GM12864 (cell line): ENCODE measurements at regions not wholly inside any gene's neighbourhood (a gene's known extent, or its start where the extent isn't known, plus 50 kb on each side); places are given as distances from the start of the nearest gene placed in this dataset.
"Not testable (repeated sequence)": the region's sequence is repeated elsewhere in the genome, so short reads cannot be mapped to it uniquely, and the experiment has no call there.

ENCODE experiments used
- DNase-seq: peaks from one replicate; pipeline ENCODE4 v3.0.0-alpha.2; 2011; ENCODE audit warnings: low read depth
- H3K4me3 ChIP-seq: 2 replicates; pipeline ENCODE4 v1.5.1; 2011; ENCODE audit warnings: mild to moderate bottlenecking, low read depth, low read length, control low read depth
- CTCF ChIP-seq: IDR thresholded peaks from 2 replicates; pipeline ENCODE4 v1.5.1; 2011; ENCODE audit warnings: low read depth, mild to moderate bottlenecking, moderate library complexity, low read length, control low read depth, inconsistent platforms; ENCODE audit errors: missing control alignments

- no peak for TF ChIP-seq CTCF
- DNase-seq, result no peak
These were observed 128.8 kb downstream of the LCA5 start for GRCh38 chr6:79408256-79408974.

GRCh38 chr6:79404677-79405076 lies 132.6 kb downstream of the LCA5 start:
- no peak for DNase-seq
- H3K4me3 ChIP-seq, result no peak overlapping the region
- no peak for TF ChIP-seq CTCF

More at GRCh38 chr6:79408256-79408974, 128.8 kb downstream of the LCA5 start:
- no peak overlapping the region for H3K4me3 ChIP-seq

- H3K4me3 ChIP-seq, result no peak overlapping the region
- no peak for TF ChIP-seq CTCF
- DNase-seq, result no peak
These were observed 133.0 kb downstream of the LCA5 start for GRCh38 chr6:79404261-79404660.

GRCh38 chr6:79403563-79403962 lies 133.7 kb downstream of the LCA5 start:
- DNase-seq, result no peak
- no peak for TF ChIP-seq CTCF
- no peak overlapping the region for H3K4me3 ChIP-seq

- TF ChIP-seq CTCF, result no peak
- no peak overlapping the region for H3K4me3 ChIP-seq
- DNase-seq, result no peak
These were observed 134.1 kb downstream of the LCA5 start for GRCh38 chr6:79403086-79403485.

GRCh38 chr6:79399499-79399898 lies 137.7 kb downstream of the LCA5 start:
- TF ChIP-seq CTCF, result no peak
- DNase-seq, result no peak
- no peak overlapping the region for H3K4me3 ChIP-seq

- DNase-seq, H3K4me3 ChIP-seq: not testable (repeated sequence)
These were observed 138.6 kb downstream of the LCA5 start for GRCh38 chr6:79398617-79399016.
